GM23338 (cell line): ENCODE measurements at regions not wholly inside any gene's neighbourhood (a gene's known extent, or its start where the extent isn't known, plus 50 kb on each side); places are given as distances from the start of the nearest gene placed in this dataset.

Experiments
- ATAC-seq: fragments of 200-7000 bp; cut with Tn5 transposase; 3 replicates; pipeline ENCODE4 v1.9.1; 2020
- DNase-seq: peaks from one replicate; pipeline ENCODE4 v3.0.0-alpha.2; 2015; ENCODE audit warnings: low spot score
- H2AFZ ChIP-seq: fragments of 200-600 bp; sonication (generic); 2 replicates; pipeline ENCODE4 v1.8.0; 2016; ENCODE audit warnings: antibody characterized with exemption, mild to moderate bottlenecking, moderate library complexity
- H3F3A ChIP-seq: fragments of 200-600 bp; sonication (generic); replicated peaks from 2 replicates; pipeline ENCODE4 v1.8.0; 2017; ENCODE audit warnings: antibody characterized with exemption, mixed run types, low read depth
- H3K27ac ChIP-seq: fragments of 200-600 bp; sonication (generic); 2 replicates; pipeline ENCODE4 v1.6.1; 2016; ENCODE audit warnings: low read depth
- H3K27me3 ChIP-seq: fragments of 200-600 bp; sonication (generic); 2 replicates; pipeline ENCODE4 v1.8.0; 2016; ENCODE audit warnings: mild to moderate bottlenecking, mixed run types, moderate library complexity; ENCODE audit not compliant: insufficient read depth
- H3K36me3 ChIP-seq: fragments of 200-600 bp; sonication (generic); 2 replicates; pipeline ENCODE4 v1.8.0; 2016; ENCODE audit warnings: mild to moderate bottlenecking; ENCODE audit not compliant: insufficient read depth
- H3K4me1 ChIP-seq: fragments of 200-600 bp; sonication (generic); 2 replicates; pipeline ENCODE4 v1.8.0; 2016; ENCODE audit warnings: mild to moderate bottlenecking, moderate library complexity; ENCODE audit not compliant: insufficient read depth
- H3K4me2 ChIP-seq: fragments of 200-600 bp; sonication (generic); 2 replicates; pipeline ENCODE4 v1.7.1; 2017; ENCODE audit warnings: mixed run types
- H3K4me3 ChIP-seq: fragments of 200-600 bp; sonication (generic); 2 replicates; pipeline ENCODE4 v1.6.1; 2016; ENCODE audit warnings: mixed run types
- H3K79me2 ChIP-seq: fragments of 200-600 bp; sonication (generic); replicated peaks from 2 replicates; pipeline ENCODE4 v1.8.0; 2017; ENCODE audit warnings: mild to moderate bottlenecking; ENCODE audit not compliant: insufficient read depth
- H3K9me2 ChIP-seq: fragments of 200-600 bp; sonication (generic); 2 replicates; pipeline ENCODE4 v1.8.0; 2017; ENCODE audit not compliant: insufficient read depth
- H4K20me1 ChIP-seq: fragments of 200-600 bp; sonication (generic); replicated peaks from 2 replicates; pipeline ENCODE4 v1.8.0; 2017; ENCODE audit warnings: mild to moderate bottlenecking; ENCODE audit not compliant: insufficient read depth
- H3K27ac Mint-ChIP-seq: 2 replicates; pipeline ENCODE4 v1.8.0; 2020; ENCODE audit warnings: inconsistent platforms, mild to moderate bottlenecking, moderate library complexity, mixed read lengths
- H3K27me3 Mint-ChIP-seq: 3 replicates; pipeline ENCODE4 v1.8.0; 2022; ENCODE audit warnings: low read depth, mild to moderate bottlenecking, moderate library complexity, mixed read lengths, inconsistent platforms; ENCODE audit not compliant: insufficient read depth, poor library complexity
- H3K36me3 Mint-ChIP-seq: 3 replicates; pipeline ENCODE4 v1.8.0; 2021; ENCODE audit warnings: low read depth, mild to moderate bottlenecking, inconsistent platforms, moderate library complexity, mixed read lengths
- H3K4me1 Mint-ChIP-seq: 3 replicates; pipeline ENCODE4 v1.8.0; 2020; ENCODE audit warnings: mild to moderate bottlenecking, inconsistent platforms, mixed read lengths
- H3K4me3 Mint-ChIP-seq: 3 replicates; pipeline ENCODE4 v1.8.0; 2021; ENCODE audit warnings: moderate library complexity, mild to moderate bottlenecking, inconsistent platforms, mixed read lengths
- H3K9me3 Mint-ChIP-seq: 3 replicates; pipeline ENCODE4 v1.8.0; 2020; ENCODE audit warnings: moderate library complexity, mild to moderate bottlenecking, inconsistent platforms, mixed read lengths
- CREB1 ChIP-seq: fragments of 250-450 bp; sonication (Bioruptor Pico); IDR thresholded peaks from 2 replicates; pipeline ENCODE4 v1.5.0; 2020; ENCODE audit warnings: low read depth, mild to moderate bottlenecking, moderate library complexity
- CTCF ChIP-seq, 2 experiments: fragments of 200-600 bp in 1 of 2; sonication (generic) in 1 of 2; conservative IDR thresholded peaks; 2 replicates each; pipeline versions ENCODE4 v1.5.1 to v1.6.1; 2016 to 2017; ENCODE audit warnings: antibody characterized with exemption in 2 of 2, low read depth in 2 of 2, mild to moderate bottlenecking in 2 of 2, moderate library complexity in 1 of 2
- ETS1 ChIP-seq: IDR thresholded peaks from 2 replicates; pipeline ENCODE4 v1.6.1; 2016; ENCODE audit warnings: antibody characterized with exemption
- EZH2 ChIP-seq: fragments of 200-600 bp; sonication (generic); IDR thresholded peaks from one replicate; pipeline ENCODE4 v1.8.0; 2017; ENCODE audit warnings: antibody characterized with exemption, mild to moderate bottlenecking, low read depth; ENCODE audit not compliant: unreplicated experiment
- EZH2phosphoT487 ChIP-seq: fragments of 200-600 bp; sonication (generic); IDR thresholded peaks from one replicate; pipeline ENCODE4 v1.8.1; 2018; ENCODE audit warnings: antibody characterized with exemption; ENCODE audit not compliant: unreplicated experiment
- JUNB ChIP-seq: IDR thresholded peaks from one replicate; pipeline ENCODE4 v1.6.1; 2016; ENCODE audit warnings: antibody characterized with exemption; ENCODE audit not compliant: unreplicated experiment
- NANOG ChIP-seq: IDR thresholded peaks from 2 replicates; pipeline ENCODE4 v1.6.1; 2016; ENCODE audit warnings: antibody characterized with exemption, borderline replicate concordance
- POLR2AphosphoS5 ChIP-seq: IDR thresholded peaks from 2 replicates; pipeline ENCODE4 v1.6.1; 2016; ENCODE audit warnings: antibody characterized with exemption, low read depth
- STAT1 ChIP-seq: IDR thresholded peaks from one replicate; pipeline ENCODE4 v1.6.1; 2016; ENCODE audit warnings: antibody characterized with exemption; ENCODE audit not compliant: unreplicated experiment
- ZNF114 ChIP-seq: fragments of 250-450 bp; sonication (Bioruptor Pico); IDR thresholded peaks from 2 replicates; pipeline ENCODE4 v1.5.0; 2020; ENCODE audit warnings: mild to moderate bottlenecking, moderate library complexity
- ZNF331 ChIP-seq: fragments of 250-450 bp; sonication (Bioruptor Pico); IDR thresholded peaks from 2 replicates; pipeline ENCODE4 v1.5.0; 2020; ENCODE audit warnings: low read depth, mild to moderate bottlenecking, moderate library complexity
- ZNF462 ChIP-seq: fragments of 250-450 bp; sonication (Bioruptor Pico); IDR thresholded peaks from 2 replicates; pipeline ENCODE4 v1.5.0; 2020; ENCODE audit warnings: mild to moderate bottlenecking, moderate library complexity
- TF ChIP-seq, protein P1 (sequence below): IDR thresholded peaks from one replicate; pipeline ENCODE4 v1.6.1; 2018; ENCODE audit warnings: antibody characterized with exemption; ENCODE audit not compliant: unreplicated experiment

DNA sequence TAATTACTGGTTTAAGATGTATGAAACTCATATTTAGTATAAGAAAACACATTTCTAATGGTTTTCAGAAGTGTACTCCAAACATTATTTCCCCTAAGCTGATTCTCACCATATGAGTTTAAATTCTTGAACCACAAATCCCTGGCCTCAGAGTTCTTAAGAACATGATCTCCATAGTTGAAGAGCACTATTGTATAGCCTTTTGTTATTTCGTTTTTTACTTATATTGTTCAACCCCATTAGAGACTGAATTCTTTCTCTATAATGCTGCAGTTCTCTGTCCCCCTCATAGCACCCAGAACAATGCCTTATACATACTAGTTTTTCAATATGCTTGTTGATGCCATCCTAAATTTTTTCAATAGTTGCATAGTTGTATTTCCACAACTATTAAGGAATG lies 85.5 kb upstream of the TMEM17 start:
- Mint-ChIP-seq H3K27me3 (no peaks in the 10 kb centered on the region), H3K9me3 (peaks cover 12% of the 10 kb centered on the region), H3K36me3 (peaks cover 12% of the 10 kb centered on the region), H3K27ac (no peak overlapping the region), H3K4me3 (no peak overlapping the region), H3K4me1 (peaks cover 11% of the 10 kb centered on the region)
- ATAC-seq (no peak), DNase-seq (no peak)
- H2AFZ ChIP-seq: no peak overlapping the region
- peaks cover 11% of the 10 kb centered on the region for H3K9me2 ChIP-seq
- no peaks in the 10 kb centered on the region for H3K79me2 ChIP-seq
- H3K4me1 ChIP-seq: peaks cover 10% of the 10 kb centered on the region; the same call in 1 of the 2 replicates
- no peaks in the 10 kb centered on the region for H3F3A ChIP-seq
- no peaks in the 10 kb centered on the region for H4K20me1 ChIP-seq
- no peak overlapping the region for H3K27ac ChIP-seq
- no peak overlapping the region for H3K4me2 ChIP-seq
- no peak overlapping the region for H3K4me3 ChIP-seq
- H3K27me3 ChIP-seq: no peaks in the 10 kb centered on the region
- TF ChIP-seq EZH2phosphoT487 (no peak), ETS1 (no peak), CREB1 (CRISPR knock-in tag) (no peak), STAT1 (no peak), ZNF331 (no peak), JUNB (no peak), CTCF (conservative IDR thresholded peaks at IDR 0.05; ENCODE audit: low read depth in 2 of 2) (no peak), ZNF462 (CRISPR knock-in tag) (no peak), POLR2AphosphoS5 (no peak), ZNF114 (no peak), EZH2 (no peak), NANOG (no peak)
- TF ChIP-seq, protein P1, sequence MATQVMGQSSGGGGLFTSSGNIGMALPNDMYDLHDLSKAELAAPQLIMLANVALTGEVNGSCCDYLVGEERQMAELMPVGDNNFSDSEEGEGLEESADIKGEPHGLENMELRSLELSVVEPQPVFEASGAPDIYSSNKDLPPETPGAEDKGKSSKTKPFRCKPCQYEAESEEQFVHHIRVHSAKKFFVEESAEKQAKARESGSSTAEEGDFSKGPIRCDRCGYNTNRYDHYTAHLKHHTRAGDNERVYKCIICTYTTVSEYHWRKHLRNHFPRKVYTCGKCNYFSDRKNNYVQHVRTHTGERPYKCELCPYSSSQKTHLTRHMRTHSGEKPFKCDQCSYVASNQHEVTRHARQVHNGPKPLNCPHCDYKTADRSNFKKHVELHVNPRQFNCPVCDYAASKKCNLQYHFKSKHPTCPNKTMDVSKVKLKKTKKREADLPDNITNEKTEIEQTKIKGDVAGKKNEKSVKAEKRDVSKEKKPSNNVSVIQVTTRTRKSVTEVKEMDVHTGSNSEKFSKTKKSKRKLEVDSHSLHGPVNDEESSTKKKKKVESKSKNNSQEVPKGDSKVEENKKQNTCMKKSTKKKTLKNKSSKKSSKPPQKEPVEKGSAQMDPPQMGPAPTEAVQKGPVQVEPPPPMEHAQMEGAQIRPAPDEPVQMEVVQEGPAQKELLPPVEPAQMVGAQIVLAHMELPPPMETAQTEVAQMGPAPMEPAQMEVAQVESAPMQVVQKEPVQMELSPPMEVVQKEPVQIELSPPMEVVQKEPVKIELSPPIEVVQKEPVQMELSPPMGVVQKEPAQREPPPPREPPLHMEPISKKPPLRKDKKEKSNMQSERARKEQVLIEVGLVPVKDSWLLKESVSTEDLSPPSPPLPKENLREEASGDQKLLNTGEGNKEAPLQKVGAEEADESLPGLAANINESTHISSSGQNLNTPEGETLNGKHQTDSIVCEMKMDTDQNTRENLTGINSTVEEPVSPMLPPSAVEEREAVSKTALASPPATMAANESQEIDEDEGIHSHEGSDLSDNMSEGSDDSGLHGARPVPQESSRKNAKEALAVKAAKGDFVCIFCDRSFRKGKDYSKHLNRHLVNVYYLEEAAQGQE: no peak
- no peaks in the 10 kb centered on the region for H3K36me3 ChIP-seq
